GM21723 (cell line): ENCODE measurements at regions not wholly inside any gene's neighbourhood (a gene's known extent, or its start where the extent isn't known, plus 50 kb on each side); places are given as distances from the start of the nearest gene placed in this dataset.

Experiments
- ATAC-seq: cut with Tn5 transposase; IDR thresholded peaks from one replicate; pipeline ENCODE4 v1.9.1; 2021; ENCODE audit warnings: mild to moderate bottlenecking, moderate library complexity; ENCODE audit not compliant: unreplicated experiment

GRCh38 chr14:61847861-61848260, 85.6 kb downstream of the SNAPC1 start:
- ATAC-seq, result no peak

DNA sequence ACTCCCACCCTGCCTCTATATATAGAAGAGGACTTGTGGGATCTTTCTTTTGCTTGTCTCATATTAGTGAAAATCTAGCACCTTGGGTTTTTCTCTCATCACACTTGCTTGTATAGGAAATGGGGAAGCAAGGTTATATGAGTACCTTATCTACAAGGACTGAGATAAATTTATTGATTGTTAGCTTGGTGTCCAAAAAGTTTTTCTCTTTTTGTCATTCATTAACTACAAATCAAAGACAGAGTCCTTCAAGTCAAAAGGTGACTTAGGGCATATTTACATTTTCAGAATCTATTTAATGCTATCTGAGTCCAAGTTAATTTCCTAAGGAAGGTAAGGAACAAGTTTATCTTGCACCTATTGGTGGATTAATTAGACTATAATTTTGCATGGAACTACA, 92.7 kb downstream of the SNAPC1 start:
- no peak for ATAC-seq

DNA sequence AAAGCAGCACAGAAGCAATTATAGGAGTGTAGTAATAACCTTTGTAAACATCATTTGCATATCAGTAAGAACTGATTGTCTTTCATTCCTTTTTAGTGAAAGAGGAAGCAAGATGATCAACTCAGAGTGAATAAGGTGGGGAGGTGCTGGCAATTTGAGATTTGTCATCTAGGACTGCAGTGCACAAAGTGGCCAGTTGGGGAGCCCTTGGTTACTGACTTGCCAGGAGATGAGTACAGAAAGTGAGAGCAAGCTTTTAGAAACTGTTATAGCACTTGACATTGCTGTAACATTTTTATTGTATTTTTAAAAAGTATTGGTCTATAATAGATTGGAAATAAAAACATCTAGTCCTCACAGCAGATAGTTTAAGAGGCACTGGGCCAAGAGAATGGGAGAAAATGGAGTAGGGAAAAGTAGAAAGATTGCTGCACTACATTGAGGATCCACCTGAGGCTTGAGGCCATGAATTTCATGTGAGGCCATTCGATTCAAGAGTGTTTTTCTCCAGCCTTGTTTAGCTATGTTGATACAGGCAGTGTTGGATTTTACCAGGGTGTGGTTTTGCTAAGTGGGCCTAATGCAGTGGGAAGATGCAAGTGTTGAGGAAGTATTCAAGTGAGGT, 98.2 kb downstream of the SNAPC1 start:
- peak; percentile 99 for ATAC-seq

DNA sequence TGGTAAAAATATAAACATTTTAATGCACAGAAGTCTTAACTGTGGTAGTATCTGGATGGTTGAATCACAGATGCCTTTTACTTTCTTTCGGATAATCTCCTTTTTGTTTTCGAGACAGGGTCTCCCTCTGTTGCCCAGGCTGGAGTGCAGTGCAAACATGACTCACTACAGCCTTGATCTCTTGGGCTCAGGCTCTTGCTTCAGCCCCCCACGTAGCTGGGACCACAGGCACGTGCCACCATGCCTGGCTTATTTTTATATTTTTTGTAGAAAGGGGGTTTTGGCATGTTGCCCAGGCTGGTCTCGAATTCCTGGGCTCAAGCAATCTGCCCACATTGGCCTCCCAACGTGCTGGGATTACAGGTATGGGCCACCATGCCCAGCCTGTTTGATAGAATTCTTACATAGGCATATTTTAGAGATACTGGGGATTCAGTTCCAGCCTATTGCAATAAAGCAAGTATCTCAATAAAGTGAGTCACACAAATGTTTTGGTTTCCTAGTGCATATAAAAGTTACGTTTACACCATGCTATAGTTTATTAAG, 99.2 kb downstream of the SNAPC1 start:
- ATAC-seq, result no peak

DNA sequence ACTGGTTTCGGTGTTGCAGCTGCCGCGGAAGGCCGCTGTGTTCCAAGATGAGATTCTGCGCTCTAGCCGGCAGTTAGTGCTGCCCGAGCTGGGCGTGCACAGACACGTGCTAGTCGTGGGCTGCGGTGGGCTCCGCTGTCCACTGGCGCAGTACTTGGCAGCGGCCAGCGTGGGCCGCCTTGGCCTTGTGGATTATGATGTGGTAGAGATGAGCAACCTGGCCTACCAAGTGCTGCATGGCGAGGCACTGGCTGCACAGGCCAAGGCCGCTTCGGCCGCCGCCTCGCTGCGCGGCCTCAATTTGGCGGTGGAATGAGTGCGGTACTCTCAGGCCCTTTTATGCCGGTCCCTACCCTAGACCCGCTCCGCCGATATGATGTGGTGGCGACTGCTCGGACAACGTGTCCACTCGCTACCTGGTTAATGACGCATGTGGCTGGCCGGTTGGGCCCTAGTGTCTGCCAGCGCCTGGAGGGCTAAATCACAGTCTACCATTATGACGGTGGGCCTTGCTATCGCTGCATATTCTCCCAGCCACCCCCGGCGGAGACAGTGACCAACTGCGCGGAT, 102.2 kb downstream of the SNAPC1 start:
- ATAC-seq, result no peak

DNA sequence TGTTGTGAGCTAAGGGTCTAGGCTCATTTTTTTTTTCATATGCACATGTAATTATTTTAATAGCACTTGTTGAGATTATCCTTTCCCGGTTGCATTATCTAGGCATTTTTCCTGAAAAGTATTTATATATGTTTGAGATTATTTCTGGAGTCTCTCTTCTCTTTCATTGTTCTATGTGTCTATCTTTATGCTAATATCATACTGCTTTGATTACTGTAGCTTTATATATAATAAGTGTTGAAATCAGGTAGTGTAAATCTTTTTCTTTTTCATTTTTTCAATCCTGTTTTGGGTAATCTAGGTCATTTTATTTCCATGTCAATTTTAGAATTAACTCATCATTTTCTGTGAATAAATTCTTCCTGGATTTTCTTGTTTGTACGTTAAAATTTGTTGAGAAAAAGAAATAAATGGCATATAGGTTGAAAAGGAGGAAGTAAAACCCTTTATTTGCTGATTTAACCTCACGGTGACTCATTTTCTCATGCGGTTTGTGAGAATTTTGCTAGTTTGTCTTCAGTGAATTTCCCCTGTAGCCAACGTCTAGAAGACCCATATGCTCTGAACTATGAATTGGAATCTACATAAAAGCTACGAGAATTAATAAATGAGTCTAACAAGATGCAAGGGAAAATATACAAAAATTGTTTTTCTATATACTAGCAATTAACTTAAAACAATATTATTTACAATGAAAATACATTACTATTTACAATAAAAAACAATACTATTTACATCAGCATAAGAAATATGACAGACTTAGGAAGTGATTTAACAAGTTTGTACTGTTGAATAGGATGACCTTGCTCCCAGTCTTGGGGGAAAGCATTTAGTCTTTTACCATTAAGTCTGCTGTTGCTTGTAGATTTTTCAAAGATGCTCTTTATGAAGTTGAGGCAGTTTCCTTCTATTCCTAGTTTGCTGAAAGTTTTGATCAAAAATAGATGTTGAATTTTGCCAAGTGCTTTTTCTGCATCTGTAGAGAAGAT, 105.0 kb downstream of the SNAPC1 start:
- ATAC-seq, result peak; percentile 96

GRCh38 chr14:61868846-61869245, 106.6 kb downstream of the SNAPC1 start:
- ATAC-seq, result no peak

- no peak for ATAC-seq
These were observed 107.9 kb downstream of the SNAPC1 start for GRCh38 chr14:61870163-61870562.

DNA sequence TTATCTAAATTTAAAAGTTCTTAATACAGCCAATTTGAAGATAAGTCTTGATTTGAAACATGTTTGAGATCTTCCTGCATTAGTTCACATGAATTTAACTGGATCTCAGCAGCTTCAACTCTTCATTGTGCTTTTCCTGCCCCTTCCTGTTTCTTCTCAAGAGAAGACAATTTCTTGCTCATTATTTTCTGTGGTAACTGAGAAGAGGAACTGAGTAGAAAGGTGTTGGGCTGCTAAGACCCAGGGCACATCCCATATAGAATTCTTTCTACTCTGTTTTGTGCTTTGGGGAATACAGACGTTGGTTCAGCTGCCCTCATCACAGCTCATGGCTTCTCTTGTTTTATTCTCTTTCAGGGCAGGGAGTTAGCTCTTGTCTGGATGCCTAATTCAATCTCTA, 110.2 kb downstream of the SNAPC1 start:
- ATAC-seq, result peak; percentile 95

GRCh38 chr14:61875483-61875882, 113.3 kb downstream of the SNAPC1 start:
- no peak for ATAC-seq

GRCh38 chr14:61876362-61877034, 114.3 kb downstream of the SNAPC1 start:
- no peak for ATAC-seq

- ATAC-seq, result no peak
These were observed 114.8 kb downstream of the SNAPC1 start for GRCh38 chr14:61877035-61877390.

GRCh38 chr14:61877768-61878167, 115.5 kb downstream of the SNAPC1 start:
- ATAC-seq, result no peak

- ATAC-seq, result no peak
These were observed 116.7 kb downstream of the SNAPC1 start for GRCh38 chr14:61878931-61879330.

GRCh38 chr14:61881046-61881445, 118.8 kb downstream of the SNAPC1 start:
- no peak for ATAC-seq

GRCh38 chr14:61884711-61885110, 122.5 kb downstream of the SNAPC1 start:
- ATAC-seq, result no peak

DNA sequence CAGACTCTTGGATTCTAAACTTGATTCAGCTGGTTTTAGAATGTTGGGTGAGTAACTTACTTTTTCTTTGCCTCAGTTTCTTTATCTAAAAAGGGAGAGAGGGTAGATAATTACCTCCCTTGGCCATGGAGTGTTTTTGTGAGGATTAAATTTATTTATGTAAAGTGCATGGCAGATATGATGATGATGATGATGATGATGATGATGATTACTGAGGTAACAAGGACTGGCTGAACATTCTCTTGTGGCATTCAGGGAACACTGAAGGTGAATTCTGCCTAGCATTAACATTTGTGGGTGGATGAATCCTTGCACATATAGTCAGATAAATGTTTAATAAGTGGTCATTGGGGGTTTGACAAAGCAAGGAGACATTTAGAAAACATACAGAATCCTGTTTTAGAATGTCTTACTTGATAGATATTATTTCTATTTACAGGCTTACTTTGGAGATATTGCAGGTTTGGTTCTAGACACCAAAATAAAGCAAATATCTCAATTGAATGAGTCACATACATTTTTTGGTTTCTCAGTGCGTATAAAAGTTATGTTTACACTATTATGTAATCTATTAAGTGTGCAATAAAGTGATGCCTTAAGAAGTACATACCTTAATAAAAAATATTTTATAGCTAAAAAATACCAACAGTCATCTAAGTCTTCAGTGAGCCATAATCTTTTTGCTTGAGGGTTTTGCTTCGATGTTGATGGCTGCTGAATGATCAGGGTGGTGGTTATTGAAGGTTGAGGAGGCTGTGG, 123.2 kb downstream of the SNAPC1 start:
- no peak for ATAC-seq

DNA sequence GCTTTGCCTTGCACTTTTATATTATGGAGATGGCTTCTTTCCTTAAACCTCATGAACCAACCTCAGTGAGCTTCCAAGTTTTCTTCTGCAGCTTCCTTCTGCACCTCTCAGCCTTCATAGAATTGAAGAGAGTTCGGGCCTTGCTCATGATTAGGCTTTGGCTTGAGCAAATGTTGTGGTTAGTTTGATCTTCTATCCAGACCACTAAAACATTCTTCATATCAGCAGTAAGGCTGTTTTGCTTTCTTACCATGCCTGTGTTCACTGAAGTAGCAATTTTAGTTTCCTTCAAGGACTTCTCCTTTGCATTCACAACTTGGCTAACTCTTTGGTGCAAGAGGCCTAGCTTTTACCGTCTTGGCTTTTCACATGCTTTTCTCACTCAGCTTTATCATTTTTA, 125.4 kb downstream of the SNAPC1 start:
- no peak for ATAC-seq

DNA sequence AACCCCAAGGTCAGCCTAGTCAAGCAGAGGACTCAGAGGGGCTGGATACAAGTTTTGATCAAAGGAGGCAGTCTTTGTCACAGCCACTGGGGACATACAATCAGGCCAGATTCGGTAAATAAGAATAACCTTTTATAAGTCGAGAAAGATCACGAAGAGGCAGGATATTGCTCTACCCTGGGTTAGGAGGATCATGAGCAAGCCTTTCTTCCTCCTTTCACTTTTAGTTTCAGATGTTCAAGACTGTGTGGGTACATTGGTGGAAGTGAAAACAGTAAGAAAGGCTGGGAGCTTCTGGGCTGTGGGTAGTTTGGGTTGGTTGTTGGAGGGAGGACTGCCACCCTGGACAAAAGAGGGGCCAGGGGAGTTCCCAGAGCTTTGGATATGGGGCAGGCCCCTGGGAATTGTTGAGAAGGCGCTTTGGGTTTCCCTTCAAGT, 127.7 kb downstream of the SNAPC1 start:
- ATAC-seq, result peak; percentile 98

- no peak for ATAC-seq
These were observed 128.9 kb downstream of the SNAPC1 start for GRCh38 chr14:61891170-61891569.
